NCI-H2196 (cell line): ENCODE measurements at regions not wholly inside any gene's neighbourhood (a gene's known extent, or its start where the extent isn't known, plus 50 kb on each side); places are given as distances from the start of the nearest gene placed in this dataset.

Experiments used
- DNase-seq: peaks from one replicate; lab custom pipeline; 2025; ENCODE audit not compliant: unreplicated experiment; lab: John Stamatoyannopoulos, UW

DNA sequence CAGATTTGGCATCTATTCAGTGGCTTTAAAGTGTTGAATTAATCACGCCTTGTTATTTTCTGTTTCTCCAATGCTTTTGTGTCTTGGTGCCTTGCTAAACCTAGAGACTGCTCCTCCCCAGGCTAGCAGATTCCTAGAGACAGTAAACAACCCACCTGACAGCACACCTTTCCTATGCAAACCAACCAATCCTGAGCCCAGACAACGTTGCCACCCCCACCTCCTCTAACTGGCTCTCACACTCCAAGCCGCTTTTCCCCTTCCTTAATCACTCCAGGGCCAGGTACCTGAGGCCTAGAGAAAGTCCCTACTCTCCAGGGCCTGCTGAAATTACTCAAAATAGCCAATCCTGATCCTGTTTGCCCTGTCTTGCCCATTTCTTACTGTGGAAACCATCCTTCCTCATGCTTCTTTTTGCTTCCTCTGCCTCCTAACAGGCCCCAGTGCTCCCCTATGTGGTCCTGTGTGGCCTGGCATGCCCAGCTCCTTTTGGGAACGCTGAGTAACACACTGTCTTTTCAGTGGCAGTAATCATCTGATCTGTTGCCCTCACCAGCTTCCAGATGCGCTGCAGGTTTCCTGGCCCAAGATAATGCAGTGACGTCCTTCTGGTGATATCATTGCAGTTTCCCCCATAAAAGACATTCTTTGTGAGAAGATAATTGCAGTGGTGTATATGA, 53.4 kb downstream of the GAS1 start:
- no peak for DNase-seq

- no peak for DNase-seq
Measured at GRCh38 chr9:86892576-86892975, 54.7 kb downstream of the GAS1 start.

- no peak for DNase-seq
Measured at GRCh38 chr9:86891886-86892437, 55.3 kb downstream of the GAS1 start.

- no peak for DNase-seq
Measured at GRCh38 chr9:86891091-86891490, 56.2 kb downstream of the GAS1 start.

DNA sequence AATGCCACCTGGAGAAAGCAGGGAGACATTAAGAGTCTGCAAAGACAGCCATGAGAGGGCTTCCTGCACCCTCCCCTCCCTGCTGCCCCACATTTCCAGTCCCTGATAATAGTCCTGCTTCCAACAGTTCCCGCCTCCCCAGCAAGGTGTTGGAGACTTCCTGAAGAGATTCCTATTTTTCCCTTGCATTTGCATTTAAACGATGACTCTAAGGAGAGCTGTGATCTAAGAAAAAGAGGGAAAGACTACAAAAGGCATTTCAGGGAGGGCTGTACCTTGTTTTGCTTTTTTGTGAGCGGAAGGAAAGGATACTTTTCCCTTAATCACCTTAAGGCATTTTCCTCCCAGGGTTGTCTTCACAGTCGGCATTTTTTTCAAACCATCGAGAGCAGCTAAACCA, 62.1 kb downstream of the GAS1 start:
- DNase-seq: no peak

- DNase-seq: no peak
Measured at GRCh38 chr9:86876621-86877196, 70.6 kb downstream of the GAS1 start.

DNA sequence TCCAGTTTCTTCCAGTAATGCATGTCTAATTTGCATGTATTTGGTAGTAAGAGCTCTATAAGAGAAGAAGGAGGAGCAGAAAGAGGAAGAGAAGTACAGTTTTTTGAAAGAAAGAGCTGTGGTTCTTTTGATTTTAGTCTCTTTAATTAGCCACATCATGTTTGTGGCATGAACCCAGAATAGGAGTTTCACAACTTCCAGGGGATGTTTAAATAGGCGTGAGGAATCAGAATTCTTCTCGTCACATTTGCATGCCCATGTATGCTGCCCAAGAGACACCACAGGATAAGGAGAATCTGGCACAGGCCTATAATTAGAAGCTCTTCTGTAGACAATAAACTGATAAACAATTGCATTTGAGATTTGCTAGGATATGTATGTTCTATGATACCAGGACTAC, 78.7 kb downstream of the GAS1 start:
- no peak for DNase-seq

- DNase-seq: no peak
Measured at GRCh38 chr9:86867804-86868313, 79.4 kb downstream of the GAS1 start.

- no peak for DNase-seq
Measured at GRCh38 chr9:86865952-86866351, 81.4 kb downstream of the GAS1 start.

DNA sequence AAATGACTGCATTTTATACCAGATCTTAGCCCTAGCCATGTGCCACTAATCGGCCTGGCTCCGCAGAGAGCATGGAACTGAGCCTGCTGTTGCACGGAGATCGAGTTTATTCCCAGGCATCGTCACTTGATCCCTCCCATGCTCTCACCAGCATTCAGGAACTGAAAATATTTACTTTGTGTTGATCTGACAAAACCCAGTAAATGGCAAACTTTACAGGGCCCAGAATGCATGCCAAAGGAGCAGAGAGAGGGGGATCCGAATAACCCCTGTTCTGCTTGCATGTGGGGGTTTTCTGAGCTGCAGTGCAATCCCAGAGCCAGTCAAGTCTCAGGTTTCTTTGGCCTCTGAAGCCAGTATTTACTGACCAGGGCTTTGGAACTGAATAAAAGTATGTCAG, 87.3 kb downstream of the GAS1 start:
- DNase-seq: no peak

DNA sequence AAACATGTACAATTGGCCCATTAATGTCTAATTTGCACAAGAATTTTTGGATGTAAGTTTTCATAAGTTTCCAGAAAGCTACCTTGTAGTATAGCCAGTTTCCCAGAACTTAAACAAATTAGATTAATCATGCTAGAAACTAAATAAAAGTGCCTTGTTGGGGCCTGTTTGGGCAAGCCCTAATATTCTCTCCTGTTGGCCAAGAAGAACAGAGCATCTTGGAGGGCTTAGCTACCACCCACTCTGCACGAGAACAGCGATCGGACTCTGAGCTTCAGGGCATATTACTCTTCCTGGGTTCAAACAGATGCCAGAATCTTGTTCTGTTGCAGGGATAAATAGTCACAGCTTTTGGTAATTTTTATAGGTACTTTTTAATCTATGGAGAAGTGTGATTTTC, 88.2 kb downstream of the GAS1 start:
- DNase-seq: no peak

DNA sequence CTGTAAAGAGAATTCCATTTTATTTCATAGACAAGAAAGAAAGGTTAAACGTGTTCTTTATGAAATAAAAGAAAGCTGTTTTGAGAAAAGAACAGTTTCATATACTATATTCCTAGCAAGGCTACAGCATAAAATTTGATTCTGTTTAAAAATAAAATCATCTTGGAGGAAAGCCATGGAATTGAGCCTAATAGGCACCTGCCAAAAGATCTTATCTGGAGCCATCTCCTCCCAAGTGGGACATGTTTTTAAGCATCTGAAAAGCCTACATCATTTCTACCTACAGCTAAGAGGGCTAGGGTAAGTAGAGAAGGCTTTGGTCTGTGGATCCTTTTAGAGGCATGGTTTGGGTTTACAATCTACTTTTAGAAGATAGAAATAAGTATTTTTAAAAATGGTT, 89.3 kb downstream of the GAS1 start:
- no peak for DNase-seq

GRCh38 chr9:86856259-86856658, 91.0 kb downstream of the GAS1 start:
- DNase-seq: no peak

DNA sequence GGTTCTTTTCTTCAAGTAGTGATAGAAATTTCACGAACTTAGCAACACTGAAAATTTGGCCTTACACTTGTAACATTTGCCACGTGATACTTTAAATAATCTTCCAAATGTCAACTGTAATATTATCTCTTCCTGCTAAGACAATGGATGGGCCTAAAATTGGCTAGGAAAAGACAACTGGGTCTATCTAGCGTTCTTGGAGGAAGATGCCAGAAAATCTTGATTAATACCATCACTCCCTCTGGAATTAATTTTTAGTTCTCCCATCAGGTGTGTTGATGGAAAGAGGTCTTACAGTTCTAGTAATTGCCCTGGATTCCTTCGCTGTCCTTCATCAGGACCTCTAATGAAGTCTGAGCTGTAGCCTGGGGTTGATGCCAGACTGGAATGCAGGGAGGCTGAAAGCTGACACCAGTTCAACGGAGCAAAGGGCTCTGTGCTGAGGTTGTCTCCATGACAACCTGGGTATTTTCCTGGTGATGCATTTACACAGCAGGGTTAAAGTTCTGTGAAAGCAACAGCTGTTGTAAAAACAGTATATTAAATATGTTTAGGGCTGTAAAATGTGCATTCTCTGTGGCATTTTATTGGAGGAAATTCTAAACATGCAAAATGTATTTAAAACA, 92.3 kb downstream of the GAS1 start:
- peak; percentile 75 for DNase-seq

GRCh38 chr9:86846656-86847055, 100.7 kb downstream of the GAS1 start:
- DNase-seq: no peak

DNA sequence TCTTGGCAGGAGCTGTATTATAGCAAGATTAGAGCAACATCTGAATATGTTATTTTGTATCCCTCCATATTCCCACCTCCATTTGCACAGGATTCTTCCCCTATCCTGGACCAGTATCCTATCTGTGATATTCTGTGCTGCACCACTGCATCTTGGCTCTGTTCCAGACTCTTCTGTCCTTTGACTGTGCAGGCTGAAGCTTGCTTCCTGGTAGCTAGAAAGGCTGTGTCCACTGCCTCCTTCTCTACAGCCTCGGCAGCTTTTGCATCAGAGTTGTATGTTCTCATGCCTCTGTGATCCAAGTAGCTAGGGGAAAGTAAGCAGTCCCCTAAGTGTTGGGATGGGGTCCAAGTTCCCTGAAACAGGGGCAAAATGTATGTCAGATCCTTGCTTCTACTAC, 104.1 kb downstream of the GAS1 start:
- no peak for DNase-seq

- no peak for DNase-seq
Measured at GRCh38 chr9:86842573-86842972, 104.7 kb downstream of the GAS1 start.

- DNase-seq: no peak
Measured at GRCh38 chr9:86839522-86839921, 107.8 kb downstream of the GAS1 start.

DNA sequence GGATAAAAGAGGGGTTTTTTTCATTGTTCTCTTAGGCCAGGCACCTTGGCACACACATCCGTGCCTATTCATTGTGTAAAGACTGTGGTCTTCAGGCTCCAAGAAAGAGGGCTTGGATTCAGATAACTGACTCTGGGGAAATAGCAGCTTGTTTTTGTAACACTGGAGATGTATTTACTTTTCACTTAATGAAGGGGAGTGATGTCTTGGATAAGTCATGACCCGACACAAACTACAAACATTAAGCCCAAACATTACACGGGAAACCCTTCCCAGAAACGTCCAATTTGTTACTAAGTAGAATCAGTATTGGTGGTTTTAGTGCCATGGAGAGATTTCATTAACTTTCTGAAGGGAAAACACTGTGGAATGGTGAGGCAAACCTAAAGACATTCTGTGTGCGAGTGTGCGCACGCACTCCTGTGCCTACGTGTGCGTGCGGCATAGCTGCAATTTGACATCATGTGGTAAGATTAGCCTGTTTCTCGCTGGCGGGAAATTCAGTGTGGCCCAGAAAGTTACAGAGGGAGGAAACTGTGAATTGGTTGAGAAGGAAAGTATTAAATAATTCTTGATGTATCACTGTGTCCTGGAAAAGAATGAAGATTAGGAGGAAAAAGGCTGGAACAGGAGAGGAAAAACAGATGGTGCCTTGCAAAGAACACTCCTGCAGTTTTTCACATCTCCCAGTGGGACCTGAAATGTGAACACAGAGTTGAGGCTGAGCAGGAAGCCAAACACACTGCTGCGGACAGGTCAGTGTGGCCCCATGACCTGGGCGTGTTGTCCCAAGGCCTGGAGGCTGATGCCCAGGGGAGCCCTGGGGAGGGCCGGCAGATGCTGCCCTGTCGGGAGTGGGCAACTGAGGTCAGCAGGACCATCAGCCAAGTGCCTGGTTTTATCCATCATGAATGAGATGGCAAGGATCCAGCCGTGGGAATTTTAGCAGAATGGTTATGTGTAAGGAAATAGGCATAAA, 108.5 kb downstream of the GAS1 start:
- DNase-seq: no peak

- no peak for DNase-seq
Measured at GRCh38 chr9:86837345-86837744, 110.0 kb downstream of the GAS1 start.

GRCh38 chr9:86836797-86837196, 110.5 kb downstream of the GAS1 start:
- no peak for DNase-seq
